Limb (tissue), 2 donors: ENCODE measurements at regions not wholly inside any gene's neighbourhood (a gene's known extent, or its start where the extent isn't known, plus 50 kb on each side); places are given as distances from the start of the nearest gene placed in this dataset.
A peak's percentile ranks its signal among the peaks of the same experiment; 100 is the strongest.
"Not testable (repeated sequence)": the region's sequence is repeated elsewhere in the genome, so short reads cannot be mapped to it uniquely, and the experiment has no call there.

Experiments used
- DNase-seq, 2 donors: peaks; one replicate each; pipeline ENCODE4 v3.0.0-alpha.2; 2016; ENCODE audit errors: extremely low spot score in 2 of 2

DNA sequence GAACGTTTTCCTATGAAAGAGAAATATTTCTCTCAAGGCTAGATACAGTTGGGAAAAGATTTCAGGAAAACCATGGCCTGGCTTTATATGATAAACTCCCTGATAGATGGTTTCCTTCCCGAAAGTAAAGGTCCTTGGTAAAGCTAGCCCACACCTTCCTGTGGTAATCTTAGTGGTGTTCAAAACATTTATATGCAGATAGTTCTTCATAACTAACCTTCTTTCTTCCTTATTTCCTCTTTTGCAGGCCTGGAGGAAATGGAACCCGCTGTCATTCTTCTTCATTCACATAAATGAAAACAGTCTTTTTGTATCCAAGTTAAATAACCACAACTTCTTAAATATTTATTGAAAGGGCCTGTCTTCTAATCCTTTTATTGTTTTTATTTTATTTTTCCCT, 474.0 kb upstream of the ACTBL2 start:
- no peak for DNase-seq

DNA sequence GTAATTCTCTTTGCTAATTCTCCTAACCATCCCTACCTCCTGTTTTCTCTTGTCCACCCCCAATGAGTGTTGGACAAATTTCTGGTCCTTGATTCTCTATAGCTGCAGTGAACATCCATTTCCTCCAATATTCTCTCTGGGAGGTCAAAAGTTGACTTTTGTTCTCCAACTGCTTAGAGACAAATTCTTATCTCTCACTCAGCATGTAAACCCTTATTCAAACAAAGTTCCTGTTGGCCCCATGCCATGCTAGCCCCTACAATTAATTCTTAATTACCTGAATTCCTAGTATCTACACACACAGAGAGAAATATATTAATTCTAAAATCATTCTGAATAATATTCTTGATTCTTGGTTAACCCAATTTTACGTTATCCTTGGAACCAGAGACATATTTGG, 472.9 kb upstream of the ACTBL2 start:
- no peak for DNase-seq

- DNase-seq: no peak
Measured at GRCh38 chr5:57953792-57954191, 471.2 kb upstream of the ACTBL2 start.

GRCh38 chr5:57950616-57951228, 468.1 kb upstream of the ACTBL2 start:
- DNase-seq: no peak

DNA sequence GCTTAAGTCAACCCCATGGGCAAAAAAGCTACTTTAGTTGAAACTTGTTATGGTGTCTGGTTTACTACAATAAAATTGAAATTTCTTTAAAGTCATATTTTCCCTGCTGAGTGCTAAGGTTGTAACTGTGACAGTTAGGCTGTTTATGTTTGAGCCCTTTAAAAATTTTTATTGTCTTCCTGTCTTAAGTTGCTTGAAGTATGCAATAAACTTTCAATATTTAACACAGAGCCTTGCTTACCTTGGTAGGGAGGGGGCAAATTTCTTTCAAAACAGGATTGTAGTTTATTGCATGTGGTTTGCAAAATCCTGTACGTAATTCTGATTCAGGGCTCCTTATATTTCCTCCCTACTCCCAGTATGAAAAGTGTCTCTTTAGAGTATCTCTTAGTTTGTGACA, 465.5 kb upstream of the ACTBL2 start:
- no peak for DNase-seq

DNA sequence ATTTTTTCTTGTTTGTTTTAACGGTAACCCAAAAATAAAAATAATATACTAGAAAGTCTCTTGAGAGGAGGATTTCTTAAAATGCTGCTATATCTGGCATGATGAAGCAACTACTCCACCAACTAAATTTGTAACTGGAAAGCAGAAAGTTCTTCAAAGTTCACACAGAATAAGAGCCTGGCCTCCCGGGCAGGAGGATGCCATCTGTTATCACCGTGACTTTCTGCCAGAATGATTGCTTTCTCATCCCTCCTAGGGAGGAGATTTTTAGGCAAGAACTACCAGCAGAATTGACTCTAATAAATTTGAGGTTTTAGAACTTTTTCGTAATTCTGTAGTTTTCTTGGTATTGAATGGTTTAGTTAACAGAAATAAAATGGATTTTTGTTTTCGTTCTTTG, 464.6 kb upstream of the ACTBL2 start:
- DNase-seq: no peak

- no peak for DNase-seq
Measured at GRCh38 chr5:57940879-57941278, 458.3 kb upstream of the ACTBL2 start.

- DNase-seq: no peak
Measured at GRCh38 chr5:57940236-57940635, 457.6 kb upstream of the ACTBL2 start.

DNA sequence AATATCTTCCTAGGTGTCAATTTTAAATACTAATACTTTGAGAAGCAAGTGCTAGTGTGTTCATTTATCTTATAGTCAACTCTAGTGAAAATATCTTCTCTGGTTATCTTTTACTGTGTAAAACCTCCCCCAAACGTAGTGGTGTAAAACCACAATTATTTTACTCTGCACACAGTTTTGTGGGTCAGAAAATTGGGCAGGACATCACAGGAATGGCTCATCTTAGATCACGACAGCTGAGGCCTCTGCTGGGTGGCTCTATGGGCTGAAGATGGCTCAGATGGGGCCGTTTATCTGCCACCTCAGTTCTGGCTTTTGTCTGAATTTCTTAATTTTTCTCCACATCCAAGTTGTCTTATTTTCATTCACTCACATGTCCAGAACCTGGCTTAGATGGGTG, 457.2 kb upstream of the ACTBL2 start:
- DNase-seq: no peak

GRCh38 chr5:57939335-57939734, 456.7 kb upstream of the ACTBL2 start:
- DNase-seq: no peak

DNA sequence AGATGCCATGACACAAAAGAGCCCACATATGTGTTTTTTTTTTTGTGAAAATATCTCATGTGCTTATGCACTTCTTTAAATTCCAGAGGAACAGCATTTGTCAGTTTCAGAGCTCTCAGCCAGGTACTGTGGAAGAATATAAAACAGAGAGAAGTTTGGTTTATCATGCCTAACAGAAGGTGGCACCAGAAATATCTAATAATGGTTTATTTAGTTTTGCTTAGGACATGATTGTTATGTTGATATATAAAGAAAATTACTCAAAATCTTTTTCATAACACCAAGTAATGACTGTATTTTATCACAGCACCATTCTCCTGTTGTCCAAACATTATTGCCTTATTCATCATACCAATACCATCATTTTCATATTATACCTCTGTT, 455.6 kb upstream of the ACTBL2 start:
- DNase-seq: no peak

GRCh38 chr5:57937501-57938173, 455.0 kb upstream of the ACTBL2 start:
- no peak for DNase-seq

DNA sequence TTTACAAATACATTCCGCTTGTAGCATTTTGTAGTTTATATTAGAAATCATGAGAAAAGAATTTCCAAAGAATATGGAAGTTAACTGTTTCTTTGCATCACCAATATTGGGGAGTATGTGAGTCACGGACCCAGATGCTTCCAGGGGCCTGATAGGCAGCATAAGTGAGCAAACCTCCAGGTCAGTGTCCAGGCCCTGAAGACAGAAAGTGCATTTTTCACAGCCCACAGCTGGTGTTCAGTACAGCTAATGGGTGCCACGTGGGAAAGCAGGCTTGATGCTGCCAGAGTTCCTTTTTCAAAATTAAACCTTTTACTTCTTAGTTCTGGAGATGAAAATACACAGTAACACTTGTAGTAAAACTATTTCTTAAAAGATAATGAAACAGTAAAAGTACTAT, 454.4 kb upstream of the ACTBL2 start:
- no peak for DNase-seq

GRCh38 chr5:57932761-57933160, 450.1 kb upstream of the ACTBL2 start:
- DNase-seq: no peak

DNA sequence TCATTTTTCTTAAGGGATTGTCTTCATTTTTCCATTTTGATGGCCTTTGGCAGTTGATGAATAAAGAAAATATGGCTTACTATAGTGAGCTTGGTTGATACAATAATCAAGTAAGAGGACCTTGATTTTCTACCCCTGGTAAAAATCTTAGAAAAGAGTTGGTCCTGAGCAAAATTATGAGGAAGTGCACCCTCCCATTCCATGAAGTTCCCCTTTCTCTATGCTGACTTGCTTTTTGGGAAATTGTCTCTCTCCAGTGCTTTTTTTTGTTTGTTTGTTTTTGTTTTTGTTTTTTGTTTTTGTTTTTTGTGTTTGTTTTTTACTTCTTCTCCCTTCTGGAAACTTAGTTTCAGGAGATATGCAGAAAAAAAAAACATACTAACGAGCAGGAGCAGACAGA, 449.2 kb upstream of the ACTBL2 start:
- no peak for DNase-seq

DNA sequence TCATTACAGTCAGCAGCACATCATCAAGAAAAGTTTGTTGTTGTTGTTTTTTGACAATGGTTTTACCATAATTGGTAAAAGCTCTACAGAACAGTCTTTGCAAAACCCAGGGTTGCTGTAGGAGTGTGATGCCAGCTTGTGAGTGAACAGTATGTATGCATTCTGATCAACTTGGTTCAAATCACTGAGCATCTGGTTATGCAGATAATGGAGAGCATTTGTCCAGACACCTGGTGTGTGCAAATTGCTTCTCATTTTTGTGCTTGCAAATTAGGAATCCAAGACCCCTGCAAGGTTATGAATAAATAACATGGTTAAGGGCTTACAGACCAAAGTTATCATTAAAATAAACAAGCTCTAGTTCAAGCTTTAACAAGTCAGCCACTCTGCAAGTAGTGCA, 448.7 kb upstream of the ACTBL2 start:
- no peak for DNase-seq

GRCh38 chr5:57929271-57929670, 446.7 kb upstream of the ACTBL2 start:
- no peak for DNase-seq

- not testable (repeated sequence) for DNase-seq
Measured at GRCh38 chr5:57923094-57923493, 440.5 kb upstream of the ACTBL2 start.

DNA sequence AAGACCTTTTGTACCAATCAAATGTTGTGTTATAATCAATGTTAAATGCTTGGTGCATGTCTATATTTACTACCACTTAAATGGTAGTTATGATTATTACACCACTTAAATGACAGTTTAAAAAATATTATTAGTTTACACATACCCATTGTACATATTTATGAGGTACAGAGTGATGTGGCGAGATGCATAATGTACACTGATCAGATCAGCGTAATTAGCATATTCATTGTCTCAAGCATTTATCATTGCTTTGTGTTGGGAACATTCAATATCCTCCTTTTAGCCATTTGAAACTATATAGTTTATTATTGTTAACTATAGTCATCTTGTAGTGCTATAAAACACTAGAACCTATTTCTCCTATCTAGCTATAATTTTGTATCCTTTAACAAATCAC, 434.4 kb upstream of the ACTBL2 start:
- DNase-seq: no peak

GRCh38 chr5:57915536-57915935, 432.9 kb upstream of the ACTBL2 start:
- no peak for DNase-seq

DNA sequence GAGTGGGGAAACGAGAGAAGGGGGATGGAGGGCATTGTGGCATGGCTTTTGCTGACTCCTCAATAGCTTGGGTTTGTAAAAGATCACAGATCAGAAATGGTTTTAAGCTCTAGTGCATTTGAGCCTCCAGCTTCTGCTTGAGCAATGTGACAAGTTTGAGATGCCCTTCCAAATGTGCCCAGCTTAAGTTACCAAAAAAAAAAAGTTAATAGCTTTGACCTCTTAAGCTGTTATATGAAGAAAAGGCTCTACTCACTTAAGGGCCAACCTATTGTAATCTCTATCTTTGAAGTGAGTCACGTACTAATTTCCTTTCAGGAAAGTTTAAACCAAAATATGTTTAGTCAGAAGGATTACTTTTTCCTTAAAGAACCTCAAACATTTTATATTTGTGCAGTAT, 428.8 kb upstream of the ACTBL2 start:
- DNase-seq: no peak

DNA sequence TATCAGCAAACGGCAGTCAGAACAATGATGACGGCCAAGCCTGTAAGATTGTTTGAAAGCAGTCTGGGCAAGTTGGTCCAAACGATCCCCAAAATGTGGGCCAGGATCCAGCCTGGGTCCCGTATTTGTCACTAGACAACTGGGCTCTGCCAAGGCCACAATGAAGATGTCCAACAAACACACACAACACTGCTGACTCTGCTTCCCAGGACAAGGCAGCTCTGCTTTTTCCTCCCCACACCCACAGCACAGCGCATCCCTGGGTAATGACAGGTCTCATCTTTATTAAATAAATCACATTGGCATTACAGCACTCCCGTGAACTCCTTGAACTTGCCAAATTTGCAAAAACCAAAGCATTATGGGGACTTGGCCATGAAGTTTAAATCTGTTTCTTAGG, 424.1 kb upstream of the ACTBL2 start:
- no peak for DNase-seq

DNA sequence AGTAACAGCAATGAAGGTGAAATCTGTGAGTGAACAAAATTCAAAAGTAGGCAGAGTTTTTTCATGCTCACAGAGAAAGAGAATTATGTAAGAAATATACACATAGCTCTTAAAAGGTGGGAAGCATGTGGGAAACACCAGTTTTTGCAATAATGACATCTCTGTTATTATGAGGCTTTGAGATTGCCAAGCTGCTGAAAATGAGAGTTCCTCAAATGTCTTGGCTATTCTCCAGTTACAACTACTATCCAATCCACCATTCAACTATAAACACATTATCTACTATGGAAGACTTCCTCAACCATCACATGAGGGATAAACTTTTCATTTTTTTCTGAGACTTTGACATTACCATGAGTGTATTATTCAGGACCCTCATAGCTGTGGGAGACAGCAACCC, 420.8 kb upstream of the ACTBL2 start:
- DNase-seq: no peak

- DNase-seq: peak in 1 of 2 donors; percentile 48
Measured at GRCh38 chr5:57902095-57902494, 419.5 kb upstream of the ACTBL2 start.
